Endothelial cell (in vitro differentiated cells): ENCODE measurements at regions not wholly inside any gene's neighbourhood (a gene's known extent, or its start where the extent isn't known, plus 50 kb on each side); places are given as distances from the start of the nearest gene placed in this dataset.

ENCODE experiments used
- DNase-seq: peaks from one replicate; pipeline ENCODE4 v3.0.0; 2021; ENCODE audit warnings: low spot score
- H3K27ac Mint-ChIP-seq: one replicate; pipeline ENCODE4 v1.8.0; 2021; ENCODE audit warnings: mixed read lengths, inconsistent platforms; ENCODE audit not compliant: unreplicated experiment
- H3K27me3 Mint-ChIP-seq: one replicate; pipeline ENCODE4 v1.8.0; 2021; ENCODE audit warnings: mild to moderate bottlenecking, moderate library complexity, mixed read lengths, inconsistent platforms; ENCODE audit not compliant: unreplicated experiment
- H3K36me3 Mint-ChIP-seq: one replicate; pipeline ENCODE4 v1.8.0; 2021; ENCODE audit warnings: mild to moderate bottlenecking, low read depth, mixed read lengths, inconsistent platforms; ENCODE audit not compliant: unreplicated experiment
- H3K4me1 Mint-ChIP-seq: one replicate; pipeline ENCODE4 v1.8.0; 2021; ENCODE audit warnings: mild to moderate bottlenecking, mixed read lengths, inconsistent platforms; ENCODE audit not compliant: unreplicated experiment
- H3K4me3 Mint-ChIP-seq: one replicate; pipeline ENCODE4 v1.8.0; 2021; ENCODE audit warnings: mild to moderate bottlenecking, mixed read lengths, inconsistent platforms; ENCODE audit not compliant: unreplicated experiment
- H3K9me3 Mint-ChIP-seq: one replicate; pipeline ENCODE4 v1.8.0; 2021; ENCODE audit warnings: mixed read lengths, inconsistent platforms; ENCODE audit not compliant: unreplicated experiment
- CTCF ChIP-seq: fragments of 200-600 bp; sonication (generic); IDR thresholded peaks from one replicate; pipeline ENCODE4 v1.5.0; 2021; ENCODE audit warnings: antibody characterized with exemption; ENCODE audit not compliant: unreplicated experiment

GRCh38 chr2:123640685-123641335, 384.3 kb upstream of the CNTNAP5 start:
- no peak overlapping the region for H3K27ac Mint-ChIP-seq
- no peak for TF ChIP-seq CTCF
- H3K27me3 Mint-ChIP-seq = no peaks in the 10 kb centered on the region
- H3K4me1 Mint-ChIP-seq = no peaks in the 10 kb centered on the region
- no peak overlapping the region for H3K4me3 Mint-ChIP-seq
- no peaks in the 10 kb centered on the region for H3K36me3 Mint-ChIP-seq
- no peak for DNase-seq
- no peaks in the 10 kb centered on the region for H3K9me3 Mint-ChIP-seq

GRCh38 chr2:123644053-123644452, 381.0 kb upstream of the CNTNAP5 start:
- Mint-ChIP-seq H3K4me1 (no peaks in the 10 kb centered on the region), H3K36me3 (no peaks in the 10 kb centered on the region), H3K27me3 (peaks cover 1% of the 10 kb centered on the region), H3K9me3 (no peaks in the 10 kb centered on the region), H3K27ac (no peak overlapping the region), H3K4me3 (no peak overlapping the region)
- no peak for TF ChIP-seq CTCF
- no peak for DNase-seq

- no peak for DNase-seq
- Mint-ChIP-seq H3K4me3 (no peak overlapping the region), H3K9me3 (no peaks in the 10 kb centered on the region), H3K4me1 (no peaks in the 10 kb centered on the region), H3K27ac (no peak overlapping the region), H3K36me3 (no peaks in the 10 kb centered on the region), H3K27me3 (peaks cover 1% of the 10 kb centered on the region)
- no peak for TF ChIP-seq CTCF
Observed at GRCh38 chr2:123648016-123648415, 377.1 kb upstream of the CNTNAP5 start.

- H3K36me3 Mint-ChIP-seq = no peaks in the 10 kb centered on the region
- no peak for DNase-seq
- no peaks in the 10 kb centered on the region for H3K9me3 Mint-ChIP-seq
- H3K27ac Mint-ChIP-seq = no peak overlapping the region
- no peak for TF ChIP-seq CTCF
- no peaks in the 10 kb centered on the region for H3K4me1 Mint-ChIP-seq
- H3K4me3 Mint-ChIP-seq = no peak overlapping the region
- H3K27me3 Mint-ChIP-seq = peaks cover 1% of the 10 kb centered on the region
Observed at GRCh38 chr2:123648956-123649355, 376.1 kb upstream of the CNTNAP5 start.

GRCh38 chr2:123651151-123651550, 373.9 kb upstream of the CNTNAP5 start:
- Mint-ChIP-seq H3K36me3 (no peaks in the 10 kb centered on the region), H3K27ac (no peak overlapping the region), H3K9me3 (no peaks in the 10 kb centered on the region), H3K27me3 (peaks cover 1% of the 10 kb centered on the region), H3K4me3 (no peak overlapping the region), H3K4me1 (no peaks in the 10 kb centered on the region)
- TF ChIP-seq CTCF = no peak
- DNase-seq = no peak
